GM12872 (cell line): ENCODE measurements at regions not wholly inside any gene's neighbourhood (a gene's known extent, or its start where the extent isn't known, plus 50 kb on each side); places are given as distances from the start of the nearest gene placed in this dataset.

ENCODE experiments used
- CTCF ChIP-seq: IDR thresholded peaks from 3 replicates; pipeline ENCODE4 v1.5.1; 2011; ENCODE audit warnings: low read depth, mild to moderate bottlenecking, low read length, moderate library complexity; ENCODE audit not compliant: insufficient read depth

GRCh38 chr3:21290557-21290956, 460.5 kb downstream of the ZNF385D start:
- 0 out of 3 replicates have a peak, but pooled peaks have one; percentile 38 for TF ChIP-seq CTCF

- no peak for TF ChIP-seq CTCF
These were observed 476.9 kb downstream of the ZNF385D start for GRCh38 chr3:21274079-21274571.

GRCh38 chr3:21273259-21274025, 477.6 kb downstream of the ZNF385D start:
- no peak for TF ChIP-seq CTCF

- no peak for TF ChIP-seq CTCF
These were observed 479.4 kb downstream of the ZNF385D start for GRCh38 chr3:21271606-21272016.

GRCh38 chr3:21269882-21270281, 481.1 kb downstream of the ZNF385D start:
- TF ChIP-seq CTCF = no peak

- TF ChIP-seq CTCF = no peak
These were observed 490.5 kb downstream of the ZNF385D start for GRCh38 chr3:21260507-21260906.

GRCh38 chr3:21259896-21260295, 491.1 kb downstream of the ZNF385D start:
- no peak for TF ChIP-seq CTCF
